Fibroblast of lung (primary cell): ENCODE measurements at regions not wholly inside any gene's neighbourhood (a gene's known extent, or its start where the extent isn't known, plus 50 kb on each side); places are given as distances from the start of the nearest gene placed in this dataset.

Experiments
- EZH2 ChIP-seq: IDR thresholded peaks from 2 replicates; pipeline ENCODE4 v1.5.1; 2012; ENCODE audit warnings: low read length, control low read depth, mild to moderate bottlenecking; ENCODE audit errors: missing control alignments
- TF ChIP-seq, protein P1 (sequence below), 2 donors: IDR thresholded peaks in 1 of 2; conservative IDR thresholded peaks in 1 of 2; 1 replicate in 1 of 2; 2 replicates in 1 of 2; pipeline ENCODE4 v1.5.1; 2011 to 2012; ENCODE audit warnings: low read length in 2 of 2, control low read depth in 1 of 2, inconsistent platforms in 1 of 2, low read depth in 1 of 2, mild to moderate bottlenecking in 1 of 2

DNA sequence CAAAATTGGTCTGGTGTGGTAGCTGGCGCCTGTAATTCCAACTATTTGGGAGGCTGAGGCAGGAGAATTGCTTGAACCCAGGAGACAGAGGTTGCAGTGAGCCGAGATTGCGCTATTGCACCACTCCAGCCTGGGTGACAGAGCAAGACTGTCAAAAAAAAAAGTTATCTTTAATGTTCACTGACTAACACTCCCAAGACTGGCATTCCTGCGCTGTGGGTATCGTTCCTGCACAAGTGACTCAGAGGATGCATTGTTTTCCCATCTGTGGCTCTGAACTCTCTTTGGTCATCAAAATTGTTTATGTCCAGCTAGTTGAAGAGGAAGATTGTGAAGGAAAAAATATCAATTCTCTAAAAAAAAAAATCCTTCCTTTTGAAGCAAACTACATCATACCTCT lies 539.0 kb downstream of the SOX11 start:
- TF ChIP-seq, protein P1, sequence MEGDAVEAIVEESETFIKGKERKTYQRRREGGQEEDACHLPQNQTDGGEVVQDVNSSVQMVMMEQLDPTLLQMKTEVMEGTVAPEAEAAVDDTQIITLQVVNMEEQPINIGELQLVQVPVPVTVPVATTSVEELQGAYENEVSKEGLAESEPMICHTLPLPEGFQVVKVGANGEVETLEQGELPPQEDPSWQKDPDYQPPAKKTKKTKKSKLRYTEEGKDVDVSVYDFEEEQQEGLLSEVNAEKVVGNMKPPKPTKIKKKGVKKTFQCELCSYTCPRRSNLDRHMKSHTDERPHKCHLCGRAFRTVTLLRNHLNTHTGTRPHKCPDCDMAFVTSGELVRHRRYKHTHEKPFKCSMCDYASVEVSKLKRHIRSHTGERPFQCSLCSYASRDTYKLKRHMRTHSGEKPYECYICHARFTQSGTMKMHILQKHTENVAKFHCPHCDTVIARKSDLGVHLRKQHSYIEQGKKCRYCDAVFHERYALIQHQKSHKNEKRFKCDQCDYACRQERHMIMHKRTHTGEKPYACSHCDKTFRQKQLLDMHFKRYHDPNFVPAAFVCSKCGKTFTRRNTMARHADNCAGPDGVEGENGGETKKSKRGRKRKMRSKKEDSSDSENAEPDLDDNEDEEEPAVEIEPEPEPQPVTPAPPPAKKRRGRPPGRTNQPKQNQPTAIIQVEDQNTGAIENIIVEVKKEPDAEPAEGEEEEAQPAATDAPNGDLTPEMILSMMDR (conservative IDR thresholded peaks at IDR 0.05 in 1 of 2, IDR thresholded peaks at IDR 0.05 in 1 of 2; ENCODE audit: low read depth in 1 of 2, low read length in 2 of 2), result no peak
- TF ChIP-seq EZH2, result no peak
